GM21825 (cell line): ENCODE measurements at regions not wholly inside any gene's neighbourhood (a gene's known extent, or its start where the extent isn't known, plus 50 kb on each side); places are given as distances from the start of the nearest gene placed in this dataset.
"Not testable (repeated sequence)": the region's sequence is repeated elsewhere in the genome, so short reads cannot be mapped to it uniquely, and the experiment has no call there.

ENCODE experiments used
- ATAC-seq: cut with Tn5 transposase; IDR thresholded peaks from one replicate; pipeline ENCODE4 v1.9.1; 2021; ENCODE audit warnings: mild to moderate bottlenecking, moderate library complexity; ENCODE audit not compliant: unreplicated experiment

DNA sequence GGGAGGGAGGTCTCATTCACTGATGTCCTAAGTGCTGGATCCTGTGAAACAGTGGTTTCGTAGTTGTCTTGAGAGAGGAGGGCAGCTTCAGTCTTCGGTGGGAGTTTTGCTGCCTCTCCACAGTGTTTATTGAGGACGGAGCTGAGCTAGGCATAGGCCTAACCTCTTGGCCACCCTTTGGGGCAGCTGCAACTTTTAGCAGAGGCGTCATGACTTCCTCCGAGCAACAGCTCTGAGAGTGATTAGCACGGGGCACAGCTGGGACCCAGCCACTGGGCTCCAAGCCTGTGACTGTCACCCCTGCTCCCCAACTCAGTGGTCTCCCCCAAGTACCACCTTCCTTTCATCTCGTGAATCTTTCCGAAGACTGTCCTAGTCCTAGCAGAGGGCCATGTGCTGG, 139.9 kb upstream of the NCOR2 start:
- no peak for ATAC-seq

DNA sequence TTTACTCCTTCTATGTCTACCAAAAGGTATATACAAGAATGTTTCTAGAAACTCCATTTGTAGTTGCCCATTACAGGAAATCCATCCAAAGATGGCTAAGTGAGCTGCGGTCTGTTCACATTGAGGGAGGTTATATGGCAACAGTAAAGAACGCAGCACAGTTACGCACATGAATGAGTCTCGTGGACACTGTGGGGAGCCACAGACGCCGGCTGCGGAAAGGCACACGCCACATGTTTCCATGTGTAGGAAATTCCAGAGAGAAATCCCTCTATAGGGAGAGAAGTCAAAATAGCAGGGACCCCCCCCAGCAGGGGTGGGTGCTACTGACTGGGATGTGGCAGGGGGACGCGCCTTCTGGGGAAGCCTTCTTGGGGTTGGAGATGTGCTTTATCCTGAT, 139.0 kb upstream of the NCOR2 start:
- no peak for ATAC-seq

DNA sequence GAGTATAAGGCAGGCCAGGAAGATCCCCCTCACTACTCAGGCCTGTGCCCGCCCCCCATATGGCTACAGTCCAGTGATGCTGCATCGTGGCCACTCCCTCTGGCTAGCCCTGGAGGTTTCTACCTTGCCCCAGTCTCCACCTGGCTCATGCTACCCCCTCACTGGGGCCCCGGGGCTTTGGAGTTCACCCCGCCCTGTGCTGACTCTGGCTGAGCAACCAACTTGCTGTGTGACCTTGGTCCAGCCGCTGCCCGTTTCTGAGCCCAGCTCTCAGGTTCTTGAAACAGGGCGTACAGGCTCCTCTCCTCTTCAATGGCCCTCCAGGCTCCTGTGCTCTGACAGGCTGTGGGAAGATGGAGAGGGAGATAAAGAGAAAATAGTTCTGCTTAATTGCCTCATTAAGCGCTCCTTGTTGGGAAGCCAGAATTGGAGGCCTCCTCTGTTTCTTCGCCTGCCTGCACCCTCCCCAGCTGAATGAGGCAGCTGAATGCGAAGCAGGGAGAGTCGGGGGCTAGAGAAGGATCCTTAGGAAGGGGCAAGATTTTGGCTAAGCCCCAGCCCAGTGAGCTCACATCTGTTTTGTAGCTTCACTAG, 138.2 kb upstream of the NCOR2 start:
- no peak for ATAC-seq

DNA sequence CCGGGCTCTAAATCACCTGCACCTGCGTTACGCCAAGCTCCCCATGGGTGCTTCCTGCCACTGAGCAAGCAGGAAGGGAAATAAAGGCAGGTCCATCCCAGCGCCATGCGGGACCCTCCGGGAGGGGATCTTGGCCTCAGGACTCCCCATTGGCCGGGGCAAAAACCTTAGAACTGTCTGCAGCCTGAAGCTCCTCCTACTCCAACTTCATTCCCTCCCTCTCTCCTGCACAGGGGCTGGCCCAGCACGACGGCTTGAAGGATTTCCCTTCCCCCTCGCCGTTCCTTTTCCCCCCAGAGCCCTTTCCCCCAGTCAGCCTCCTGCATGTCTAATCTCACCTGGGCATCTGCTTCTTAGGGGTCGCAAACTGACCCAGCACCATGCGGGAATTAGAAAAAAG, 137.2 kb upstream of the NCOR2 start:
- no peak for ATAC-seq

DNA sequence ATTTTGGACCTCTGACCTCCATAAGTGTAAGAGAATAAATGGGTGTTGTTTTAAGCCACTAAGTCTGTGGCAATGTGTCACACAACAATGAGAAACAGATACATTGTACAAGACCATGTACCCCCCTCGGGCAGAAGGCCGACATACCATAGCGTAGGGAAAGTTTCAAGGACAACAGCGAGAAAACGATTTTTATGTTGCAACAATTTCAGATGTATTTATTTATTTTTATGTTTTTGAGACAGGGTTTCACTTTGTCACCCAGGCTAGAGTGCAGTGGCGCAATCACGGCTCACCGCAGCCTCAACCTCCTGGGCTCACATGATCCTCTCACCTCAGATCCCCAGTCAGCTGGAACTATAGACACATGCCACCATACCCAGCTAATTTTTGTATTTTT, 136.4 kb upstream of the NCOR2 start:
- ATAC-seq, result no peak

DNA sequence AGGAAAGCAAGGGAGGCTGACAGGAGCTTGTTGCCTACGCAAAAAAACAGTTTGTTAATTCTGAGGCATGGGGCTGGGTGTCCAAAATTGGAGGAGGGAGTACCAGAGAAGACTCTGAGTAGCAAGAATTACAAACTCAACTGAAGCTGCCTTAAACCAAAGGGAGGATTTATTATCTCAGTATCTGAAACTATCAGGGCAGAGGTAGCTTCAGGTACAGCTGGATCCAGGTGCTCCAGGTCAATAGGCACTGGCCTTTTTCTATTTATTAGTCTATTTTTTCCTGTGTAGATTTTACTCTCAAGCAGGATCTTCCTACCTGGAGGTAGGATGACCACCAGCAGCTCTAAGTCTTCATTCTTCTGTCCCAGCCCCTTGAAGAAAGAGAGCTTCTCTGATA, 135.3 kb upstream of the NCOR2 start:
- ATAC-seq, result no peak

DNA sequence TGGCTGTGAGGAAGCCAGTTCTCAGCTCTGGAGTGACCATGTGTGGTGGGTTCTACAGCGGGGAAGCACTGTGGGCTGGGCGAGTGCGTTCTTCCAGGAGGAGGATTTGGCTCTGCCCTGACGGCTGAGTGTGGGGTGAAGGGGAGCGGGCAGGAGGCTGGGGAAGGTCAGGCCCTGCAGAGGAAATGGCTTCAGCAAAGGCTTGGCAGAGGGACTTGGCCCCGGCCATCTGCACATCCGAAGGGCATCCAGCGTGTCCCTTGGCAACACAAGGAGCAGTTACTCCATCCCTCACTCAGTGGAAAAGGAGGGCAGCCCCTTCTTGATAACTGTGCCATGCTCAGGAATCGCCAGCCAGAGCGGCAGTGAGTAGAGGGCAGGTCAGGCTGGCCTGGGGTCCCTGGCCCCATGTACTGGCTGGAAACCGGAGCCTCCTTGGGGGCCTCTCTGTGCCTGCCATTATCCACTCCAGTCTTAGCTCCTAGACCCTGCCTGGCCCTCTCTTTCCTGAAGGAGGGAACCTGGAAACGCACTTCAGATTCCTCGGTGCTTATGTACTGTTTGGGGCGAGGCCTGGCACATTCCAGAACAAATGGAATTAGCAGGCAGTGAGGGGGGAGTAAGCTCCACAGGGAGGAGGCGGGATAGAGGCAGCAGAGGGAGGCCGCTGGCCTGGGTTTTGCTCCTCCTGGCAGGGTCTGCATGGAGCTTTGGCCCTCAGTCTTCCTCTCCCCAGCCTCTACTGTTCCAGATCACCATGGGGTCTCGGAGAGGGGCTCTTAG, 133.6 kb upstream of the NCOR2 start:
- ATAC-seq, result no peak

DNA sequence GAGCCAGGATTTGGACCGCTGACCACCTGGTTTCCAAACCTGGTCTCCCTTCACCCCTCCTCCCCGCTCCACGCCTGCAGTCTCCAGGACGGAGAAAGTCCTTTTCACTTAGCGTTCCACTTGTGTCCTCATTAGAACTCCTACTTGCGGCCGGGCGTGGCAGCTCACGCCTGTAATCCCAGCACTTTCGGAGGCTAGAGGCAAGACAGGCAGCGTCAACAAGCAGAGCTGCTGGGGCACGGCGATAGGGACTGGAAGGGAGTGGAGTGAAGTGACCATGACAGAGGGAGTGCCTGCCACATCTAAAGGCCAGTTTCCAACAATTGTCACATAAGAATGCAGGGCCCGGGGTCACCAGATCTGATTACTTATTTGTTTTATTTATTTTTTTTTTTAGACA, 132.5 kb upstream of the NCOR2 start:
- ATAC-seq, result no peak

DNA sequence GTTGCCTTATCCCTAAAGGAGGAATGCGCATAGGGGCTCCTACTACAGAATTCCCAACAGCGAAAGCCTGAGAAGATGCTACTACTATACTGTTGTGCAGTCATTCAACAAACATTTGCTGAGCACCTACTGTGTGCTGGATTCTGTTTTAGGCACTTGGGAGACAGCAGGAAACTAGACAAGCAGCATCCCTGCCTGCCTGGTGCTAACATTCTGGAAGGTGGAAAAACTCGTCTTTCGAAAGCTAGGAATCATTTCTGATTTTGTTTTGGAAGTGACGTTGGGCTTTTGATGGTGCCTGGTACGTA, 131.5 kb upstream of the NCOR2 start:
- ATAC-seq, result no peak

DNA sequence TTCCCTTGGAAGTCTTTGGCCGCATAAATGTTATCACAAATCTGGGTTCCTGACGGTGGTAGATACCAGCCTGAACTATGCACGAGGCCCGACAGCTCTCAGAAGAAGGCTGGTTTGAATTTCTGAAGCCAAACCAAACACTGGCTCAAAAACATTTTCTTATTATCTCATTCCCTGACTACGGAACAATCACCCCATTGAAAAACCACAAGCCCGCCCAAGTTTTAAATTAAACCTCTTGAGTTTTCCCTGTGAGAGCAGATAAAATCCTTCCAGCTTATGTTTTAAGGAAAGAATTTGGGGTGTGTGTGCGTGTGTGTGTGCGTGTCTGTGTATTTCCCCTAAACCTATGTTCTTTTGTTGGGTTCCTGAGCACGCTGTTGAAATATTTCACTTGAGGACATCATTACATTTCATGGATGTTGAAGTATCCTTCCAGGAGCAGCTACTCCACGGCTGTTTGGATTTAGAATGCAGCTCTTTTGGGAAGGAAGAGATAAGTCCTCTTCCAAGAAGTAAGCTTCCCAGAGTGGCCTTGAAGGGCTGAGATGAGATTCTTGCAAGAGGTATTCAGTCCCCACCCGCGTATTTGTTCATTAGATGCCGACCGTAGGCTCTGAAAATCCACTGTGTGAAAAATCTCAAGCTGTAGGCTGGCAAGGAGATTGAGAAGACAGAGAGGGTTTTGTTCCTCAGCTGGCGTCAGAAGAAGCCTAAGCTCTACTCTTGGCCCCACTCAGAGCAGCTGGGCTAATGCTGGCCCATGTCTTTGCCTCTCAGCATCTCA, 131.0 kb upstream of the NCOR2 start:
- no peak for ATAC-seq

DNA sequence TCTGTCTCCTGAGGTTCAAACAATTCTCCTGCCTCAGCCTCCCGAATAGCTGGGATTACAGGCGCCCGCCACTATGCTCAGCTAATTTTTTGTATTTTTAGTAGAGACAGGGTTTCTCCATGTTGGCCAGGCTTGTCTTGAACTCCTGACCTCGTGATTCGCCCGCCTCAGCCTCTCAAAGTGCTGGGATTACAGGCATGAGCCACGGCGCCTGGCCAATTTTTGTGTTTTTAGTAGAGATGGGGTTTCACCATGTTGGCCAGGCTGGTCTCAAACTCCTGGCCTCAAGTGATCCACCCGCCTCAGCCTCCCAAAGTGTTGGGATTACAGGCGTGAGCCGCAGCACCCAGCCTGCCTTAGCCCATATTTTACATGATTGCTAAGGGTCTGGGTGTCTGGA, 130.3 kb upstream of the NCOR2 start:
- not testable (repeated sequence) for ATAC-seq

DNA sequence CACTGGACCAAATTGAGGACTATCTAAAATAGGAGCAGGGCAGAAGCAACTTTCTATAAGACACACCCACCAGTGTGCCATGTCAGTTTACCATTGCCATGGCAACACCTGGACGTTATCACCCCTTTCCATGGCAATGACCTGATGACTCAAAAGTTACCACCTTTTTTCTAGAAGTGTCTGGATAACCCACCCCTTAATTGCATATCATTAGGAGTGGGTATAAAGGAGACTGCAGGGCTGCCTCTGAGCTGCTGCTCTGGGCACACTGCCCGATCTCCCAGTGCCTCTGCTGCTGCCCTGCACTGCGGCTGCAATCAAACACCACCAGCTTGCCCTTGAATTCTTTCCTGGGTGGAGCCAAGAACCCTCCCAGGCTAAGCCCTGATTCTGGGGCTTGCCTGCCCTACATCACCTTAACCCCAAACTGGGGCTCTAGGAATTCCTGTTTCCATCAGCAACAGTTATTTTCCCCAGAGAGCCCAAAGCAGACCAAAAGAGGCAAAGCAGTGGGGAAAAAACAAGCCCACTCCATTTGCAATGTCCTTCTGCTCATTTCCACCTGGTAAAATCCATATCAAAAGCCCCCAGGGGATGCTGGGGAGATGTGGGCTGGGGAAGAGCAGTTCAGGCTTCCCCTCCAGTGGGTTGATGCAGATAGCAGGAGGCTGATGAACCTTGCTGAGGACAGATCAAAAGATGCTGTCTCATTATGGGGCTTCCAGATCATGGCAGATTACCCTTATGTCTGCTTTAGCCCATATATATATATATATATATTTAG, 129.5 kb upstream of the NCOR2 start:
- no peak for ATAC-seq

DNA sequence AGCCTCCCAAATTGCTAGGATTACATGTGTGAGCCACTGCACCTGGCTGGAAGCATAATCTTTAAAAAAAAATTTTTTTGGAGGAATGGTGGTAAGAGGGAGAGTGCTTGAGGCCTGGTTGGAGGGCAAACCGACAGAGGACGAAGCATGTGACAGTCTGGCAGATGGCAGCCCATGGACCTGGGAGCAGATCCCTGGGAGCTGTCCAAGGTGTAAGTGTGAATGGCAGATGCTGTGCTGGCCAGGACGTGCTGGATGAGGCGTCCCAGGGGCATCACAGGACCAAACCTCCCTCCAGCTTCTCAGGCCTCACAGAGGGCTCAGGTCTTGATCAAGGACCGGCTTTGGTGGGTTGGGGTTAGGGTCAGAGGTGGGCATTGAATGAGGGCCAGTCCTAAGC, 128.4 kb upstream of the NCOR2 start:
- ATAC-seq, result no peak

DNA sequence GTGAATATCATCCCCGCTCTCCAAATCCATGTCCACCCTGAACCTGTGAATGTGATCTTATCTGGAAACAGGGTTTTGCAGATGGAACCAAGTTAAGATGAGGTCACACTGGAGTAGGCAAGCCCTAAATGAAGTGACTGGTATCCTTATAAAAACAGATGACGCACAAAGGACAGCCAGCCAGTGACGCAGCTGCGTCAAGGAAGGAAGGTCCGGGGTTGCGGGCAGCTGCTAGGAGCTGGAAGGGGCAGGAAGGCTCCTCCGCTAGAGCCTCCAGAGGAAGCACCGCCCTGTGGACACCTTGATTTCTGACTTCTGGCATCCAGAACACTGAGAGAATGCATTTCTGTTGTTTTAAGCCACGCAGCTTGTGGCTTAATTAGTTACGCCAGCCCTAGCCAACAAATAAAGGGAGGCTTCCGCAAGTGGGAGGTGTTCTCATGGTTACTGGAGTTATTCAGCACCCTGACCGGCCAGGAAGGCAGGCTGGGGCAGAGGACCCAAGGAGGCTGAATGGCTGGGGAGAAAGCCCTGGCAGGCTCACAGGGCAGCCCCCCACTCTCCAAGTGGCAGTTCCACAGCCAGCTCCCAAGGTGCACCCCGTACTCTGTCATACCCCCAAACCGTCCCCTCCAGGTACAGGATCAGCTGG, 127.6 kb upstream of the NCOR2 start:
- no peak for ATAC-seq

DNA sequence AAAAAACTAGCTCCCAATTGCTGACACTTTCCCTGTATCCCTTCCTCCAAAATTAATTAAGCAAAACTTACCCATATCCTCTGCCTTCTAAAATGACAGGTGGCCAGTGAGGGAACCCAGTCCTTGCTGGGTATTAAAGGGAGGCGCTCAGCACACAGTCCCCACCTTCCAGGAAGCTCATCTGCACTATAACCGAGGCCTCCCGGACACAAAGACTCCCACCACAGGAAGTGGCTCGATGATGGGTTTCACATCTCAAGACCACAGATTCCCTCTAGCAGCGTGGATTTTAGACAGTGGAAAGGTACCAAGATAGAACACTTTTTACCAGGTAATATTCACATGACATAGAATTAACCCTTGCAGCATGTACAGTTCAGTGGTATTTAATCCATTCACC, 126.8 kb upstream of the NCOR2 start:
- ATAC-seq, result peak; percentile 64

DNA sequence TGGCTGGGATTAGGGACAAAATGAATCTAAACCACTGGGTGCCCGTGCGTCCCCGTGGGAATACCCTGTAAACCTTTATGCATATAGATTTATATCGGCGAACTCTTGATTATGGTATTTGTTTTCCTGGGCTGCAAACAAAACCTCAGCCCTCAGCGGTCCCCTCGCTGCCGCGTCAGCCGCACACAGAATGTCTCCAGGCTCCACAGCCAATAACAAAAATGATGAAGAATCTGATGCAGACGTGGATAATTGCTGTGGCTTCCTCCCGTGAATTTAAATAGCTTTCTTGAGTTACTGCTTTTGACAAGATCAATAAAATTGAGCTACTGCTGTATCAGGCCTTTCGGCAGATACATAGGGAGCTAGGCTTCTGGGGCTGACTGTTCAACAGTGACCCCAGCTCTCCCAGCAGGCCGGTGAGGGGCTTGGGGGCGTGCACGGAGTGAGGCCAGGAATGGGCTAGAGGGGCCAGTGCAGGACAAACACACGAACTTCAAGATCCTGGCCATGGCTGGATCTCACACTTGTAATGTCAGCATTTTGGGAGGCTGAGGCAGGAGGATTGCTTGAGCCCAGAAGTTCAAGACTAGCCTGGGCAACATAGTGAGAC, 125.8 kb upstream of the NCOR2 start:
- no peak for ATAC-seq

DNA sequence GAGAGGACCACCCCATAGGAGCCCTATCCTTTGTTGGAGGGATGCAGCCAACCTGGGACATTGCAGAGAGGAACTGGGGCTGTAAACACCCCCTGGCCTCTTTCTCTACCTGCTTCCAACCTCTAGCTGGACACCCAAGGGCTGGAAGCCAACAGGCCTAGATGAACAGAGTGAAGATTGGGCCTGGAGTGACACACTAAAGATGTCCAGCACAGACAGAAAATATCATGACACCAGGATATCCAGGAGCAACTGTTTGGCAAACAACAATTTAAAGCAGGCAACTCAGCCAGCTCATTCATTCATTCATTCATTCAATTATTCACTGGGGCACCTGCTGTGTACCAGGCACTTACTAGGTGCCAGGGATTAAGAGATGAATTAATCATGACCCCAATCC, 125.0 kb upstream of the NCOR2 start:
- no peak for ATAC-seq

DNA sequence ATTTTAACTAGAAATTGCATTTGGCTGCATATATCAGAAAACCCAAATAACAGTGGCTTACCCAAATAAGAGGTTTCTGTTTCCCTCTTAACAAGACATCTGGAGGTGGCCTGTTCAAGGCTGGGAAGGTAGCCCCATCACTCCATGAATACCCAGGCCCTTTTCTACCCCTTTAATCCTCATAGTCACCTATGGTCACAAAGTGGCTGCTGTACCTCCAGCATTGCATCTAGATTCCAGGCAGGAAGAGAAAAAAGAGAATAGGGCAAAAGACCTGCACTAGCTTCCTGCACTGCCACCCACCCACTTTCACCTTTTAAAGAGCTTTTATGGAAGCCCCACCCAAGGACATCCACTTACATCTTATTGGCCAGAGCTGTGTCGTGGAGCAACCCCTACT, 124.0 kb upstream of the NCOR2 start:
- no peak for ATAC-seq

DNA sequence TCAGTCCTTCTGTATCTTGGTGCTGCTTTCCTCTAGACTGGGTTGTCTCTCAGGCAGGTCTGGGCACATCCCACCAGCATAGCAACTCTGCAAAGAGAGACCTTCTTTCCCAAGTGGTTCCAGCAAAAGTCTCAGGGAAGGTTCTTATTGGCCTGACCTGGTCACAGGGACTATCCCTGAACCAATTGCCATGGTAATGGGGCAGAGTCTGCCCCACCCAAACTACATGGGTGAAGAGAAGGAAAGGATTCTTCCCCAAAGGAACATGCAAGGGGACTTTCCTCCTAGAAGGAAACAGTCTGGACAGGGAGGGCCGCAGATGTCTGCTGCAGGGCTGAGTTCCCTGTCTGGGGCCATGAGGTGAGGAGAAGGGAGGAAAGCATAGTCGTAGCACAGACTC, 122.2 kb upstream of the NCOR2 start:
- ATAC-seq, result no peak

DNA sequence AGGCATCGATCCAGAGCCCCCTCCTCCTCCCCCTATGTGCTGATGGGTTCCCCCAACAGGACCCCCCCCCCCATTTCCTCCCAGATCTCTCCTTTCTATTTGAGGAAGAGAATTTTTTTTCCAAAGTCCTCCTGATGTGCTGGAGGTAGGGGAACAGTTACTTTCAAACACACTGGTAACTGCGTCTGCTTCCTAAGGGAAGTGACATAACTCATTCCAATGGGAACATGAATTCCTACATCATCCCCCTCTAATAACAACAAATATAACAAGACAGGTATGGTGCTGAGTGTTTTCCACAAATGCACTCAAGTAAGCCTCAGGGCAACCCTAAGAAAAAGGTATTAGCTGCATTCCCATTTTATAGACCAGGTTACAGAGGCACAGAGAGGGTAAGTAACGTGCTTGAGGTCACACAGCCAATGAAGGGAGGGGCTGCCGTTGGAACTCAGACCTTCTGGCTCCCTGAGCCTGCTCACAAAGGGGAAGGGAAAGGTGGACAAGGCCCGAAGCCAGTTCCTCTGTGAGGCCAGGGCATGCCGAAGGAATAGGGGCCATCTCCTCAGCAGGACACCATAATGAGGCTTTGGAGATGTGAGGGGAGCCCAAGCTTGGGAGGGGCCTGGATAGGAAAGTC, 121.1 kb upstream of the NCOR2 start:
- no peak for ATAC-seq
